Activated B cell treated with CpG ODN at 0.5 μM for 24 hours (primary cell): ENCODE measurements at regions not wholly inside any gene's neighbourhood (a gene's known extent, or its start where the extent isn't known, plus 50 kb on each side); places are given as distances from the start of the nearest gene placed in this dataset.

Source experiments
- ATAC-seq: fragments of 200-7000 bp; cut with Tn5 transposase; one replicate; pipeline ENCODE4 v1.10.0; 2021; ENCODE audit warnings: low read depth, mild to moderate bottlenecking, moderate library complexity
- CTCF ChIA-PET: fragments of 350-600 bp; sonication (Branson Sonifier 250); formaldehyde crosslinking; loops from one replicate; lab custom pipeline; 2021; ENCODE audit warnings: antibody characterized with exemption; lab: Charles Lee
- POLR2A ChIA-PET: fragments of 350-600 bp; sonication (Branson Sonifier 250); formaldehyde crosslinking; loops from one replicate; lab custom pipeline; 2021; ENCODE audit warnings: antibody characterized with exemption; lab: Charles Lee
- DNase-seq: peaks from one replicate; pipeline ENCODE4 v3.0.0; 2022
- H3K27ac Mint-ChIP-seq: one replicate; pipeline ENCODE4 v1.8.0; 2020; ENCODE audit warnings: mixed read lengths
- H3K27me3 Mint-ChIP-seq: one replicate; pipeline ENCODE4 v1.8.0; 2021; ENCODE audit warnings: mixed read lengths
- H3K36me3 Mint-ChIP-seq: one replicate; pipeline ENCODE4 v1.8.0; 2021; ENCODE audit warnings: low read depth, mixed read lengths
- H3K4me1 Mint-ChIP-seq: one replicate; pipeline ENCODE4 v1.8.0; 2021; ENCODE audit warnings: mixed read lengths
- H3K4me3 Mint-ChIP-seq: one replicate; pipeline ENCODE4 v1.8.0; 2020; ENCODE audit warnings: mild to moderate bottlenecking, mixed read lengths
- H3K9me3 Mint-ChIP-seq: one replicate; pipeline ENCODE4 v1.8.0; 2020; ENCODE audit warnings: mixed read lengths
- intact Hi-C: fragments of 100-400 bp; cut with micrococcal nuclease; formaldehyde crosslinking; loops from one replicate; pipeline ENCODE4 v1.15.1; 2024
- TF ChIP-seq, protein P1 (sequence below): fragments of 200-600 bp; IDR thresholded peaks from one replicate; pipeline ENCODE4 v1.8.0; 2022; ENCODE audit warnings: antibody characterized with exemption, mild to moderate bottlenecking

DNA sequence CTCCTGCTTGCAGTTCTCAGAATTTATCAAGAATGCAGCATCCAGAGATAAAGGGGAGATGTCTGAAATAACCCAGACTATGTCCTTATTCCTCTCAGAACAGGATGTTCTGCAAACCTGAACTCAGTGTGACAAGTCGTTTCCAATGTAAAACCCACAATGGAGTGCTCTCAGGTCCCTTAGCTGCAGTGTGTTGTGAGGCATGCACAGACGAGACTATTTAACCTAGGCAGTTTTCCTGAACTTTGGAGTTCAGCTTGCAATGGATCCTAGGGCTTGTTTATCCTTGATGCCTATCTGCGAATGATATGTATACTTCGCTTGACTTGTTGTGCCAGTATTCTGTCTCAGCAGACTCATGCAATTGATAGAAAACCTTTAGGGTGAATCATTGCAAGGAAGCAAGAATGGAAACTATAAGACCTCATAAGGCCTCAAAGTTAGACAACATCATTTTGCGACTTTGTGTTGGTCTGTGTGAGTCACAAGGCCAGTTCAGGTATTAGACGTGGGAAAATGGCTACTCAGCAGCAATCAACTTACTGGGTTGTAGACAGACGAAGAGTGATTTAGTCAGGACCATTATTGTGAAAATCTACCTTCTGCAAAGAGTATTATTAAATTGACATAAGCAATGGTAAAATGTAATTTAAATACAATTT is 2439.9 kb upstream of the PCDH20 start:
- Mint-ChIP-seq H3K27ac (no peak overlapping the region), H3K4me1 (no peaks in the 10 kb centered on the region), H3K36me3 (no peaks in the 10 kb centered on the region), H3K9me3 (no peaks in the 10 kb centered on the region), H3K4me3 (no peak overlapping the region), H3K27me3 (no peaks in the 10 kb centered on the region)
- TF ChIP-seq, protein P1, sequence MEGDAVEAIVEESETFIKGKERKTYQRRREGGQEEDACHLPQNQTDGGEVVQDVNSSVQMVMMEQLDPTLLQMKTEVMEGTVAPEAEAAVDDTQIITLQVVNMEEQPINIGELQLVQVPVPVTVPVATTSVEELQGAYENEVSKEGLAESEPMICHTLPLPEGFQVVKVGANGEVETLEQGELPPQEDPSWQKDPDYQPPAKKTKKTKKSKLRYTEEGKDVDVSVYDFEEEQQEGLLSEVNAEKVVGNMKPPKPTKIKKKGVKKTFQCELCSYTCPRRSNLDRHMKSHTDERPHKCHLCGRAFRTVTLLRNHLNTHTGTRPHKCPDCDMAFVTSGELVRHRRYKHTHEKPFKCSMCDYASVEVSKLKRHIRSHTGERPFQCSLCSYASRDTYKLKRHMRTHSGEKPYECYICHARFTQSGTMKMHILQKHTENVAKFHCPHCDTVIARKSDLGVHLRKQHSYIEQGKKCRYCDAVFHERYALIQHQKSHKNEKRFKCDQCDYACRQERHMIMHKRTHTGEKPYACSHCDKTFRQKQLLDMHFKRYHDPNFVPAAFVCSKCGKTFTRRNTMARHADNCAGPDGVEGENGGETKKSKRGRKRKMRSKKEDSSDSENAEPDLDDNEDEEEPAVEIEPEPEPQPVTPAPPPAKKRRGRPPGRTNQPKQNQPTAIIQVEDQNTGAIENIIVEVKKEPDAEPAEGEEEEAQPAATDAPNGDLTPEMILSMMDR = no peak
- DNase-seq (no peak), ATAC-seq (no peak)
- intact Hi-C loops = no loop called here
- CTCF ChIA-PET = no interaction called here
- POLR2A ChIA-PET = no interaction called here

DNA sequence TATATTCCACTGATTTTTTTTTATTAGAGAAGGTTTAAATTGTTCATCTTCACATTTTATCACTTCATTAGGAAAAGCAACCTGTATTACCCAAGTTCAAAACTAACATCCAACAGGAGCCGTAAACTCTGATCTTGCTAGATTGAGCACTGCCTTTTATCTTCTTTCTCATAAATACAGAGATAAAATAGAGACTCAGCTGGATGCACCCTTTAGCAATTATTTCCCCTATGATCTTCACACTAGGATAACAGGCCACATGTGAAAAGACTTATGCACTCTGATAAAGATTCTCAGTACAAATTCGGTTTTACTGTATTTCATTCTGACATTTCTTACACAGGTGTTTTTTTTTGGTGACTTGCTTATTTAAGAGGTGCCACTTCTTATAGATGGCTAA is 2438.2 kb upstream of the PCDH20 start:
- Mint-ChIP-seq H3K27ac (no peak overlapping the region), H3K4me1 (no peaks in the 10 kb centered on the region), H3K27me3 (no peaks in the 10 kb centered on the region), H3K4me3 (no peak overlapping the region), H3K36me3 (no peaks in the 10 kb centered on the region), H3K9me3 (no peaks in the 10 kb centered on the region)
- CTCF ChIA-PET = no interaction called here
- ATAC-seq = no peak
- DNase-seq = no peak
- TF ChIP-seq, protein P1 = no peak
- POLR2A ChIA-PET = no interaction called here
- intact Hi-C loops = no loop called here

DNA sequence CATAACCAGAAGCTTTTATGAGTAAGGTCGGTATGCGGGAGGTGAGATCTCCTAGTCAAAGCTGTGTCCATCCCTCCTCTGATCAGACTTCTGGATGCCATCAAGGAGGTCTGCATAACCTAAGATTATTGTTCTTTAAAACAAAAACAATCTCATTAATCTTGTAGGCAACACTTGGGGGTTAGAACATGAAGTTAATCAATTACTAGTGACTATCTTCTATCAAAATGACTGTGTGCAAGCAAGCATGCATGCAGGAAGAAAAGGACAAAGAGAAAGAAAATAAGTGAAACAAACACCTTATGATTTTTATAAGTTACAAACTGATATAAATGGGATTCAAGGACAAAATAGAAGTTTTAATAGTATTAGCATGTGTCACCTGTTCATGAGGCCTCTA is 2435.9 kb upstream of the PCDH20 start:
- Mint-ChIP-seq H3K4me1 (no peaks in the 10 kb centered on the region), H3K9me3 (no peaks in the 10 kb centered on the region)
- POLR2A ChIA-PET = no interaction called here

DNA sequence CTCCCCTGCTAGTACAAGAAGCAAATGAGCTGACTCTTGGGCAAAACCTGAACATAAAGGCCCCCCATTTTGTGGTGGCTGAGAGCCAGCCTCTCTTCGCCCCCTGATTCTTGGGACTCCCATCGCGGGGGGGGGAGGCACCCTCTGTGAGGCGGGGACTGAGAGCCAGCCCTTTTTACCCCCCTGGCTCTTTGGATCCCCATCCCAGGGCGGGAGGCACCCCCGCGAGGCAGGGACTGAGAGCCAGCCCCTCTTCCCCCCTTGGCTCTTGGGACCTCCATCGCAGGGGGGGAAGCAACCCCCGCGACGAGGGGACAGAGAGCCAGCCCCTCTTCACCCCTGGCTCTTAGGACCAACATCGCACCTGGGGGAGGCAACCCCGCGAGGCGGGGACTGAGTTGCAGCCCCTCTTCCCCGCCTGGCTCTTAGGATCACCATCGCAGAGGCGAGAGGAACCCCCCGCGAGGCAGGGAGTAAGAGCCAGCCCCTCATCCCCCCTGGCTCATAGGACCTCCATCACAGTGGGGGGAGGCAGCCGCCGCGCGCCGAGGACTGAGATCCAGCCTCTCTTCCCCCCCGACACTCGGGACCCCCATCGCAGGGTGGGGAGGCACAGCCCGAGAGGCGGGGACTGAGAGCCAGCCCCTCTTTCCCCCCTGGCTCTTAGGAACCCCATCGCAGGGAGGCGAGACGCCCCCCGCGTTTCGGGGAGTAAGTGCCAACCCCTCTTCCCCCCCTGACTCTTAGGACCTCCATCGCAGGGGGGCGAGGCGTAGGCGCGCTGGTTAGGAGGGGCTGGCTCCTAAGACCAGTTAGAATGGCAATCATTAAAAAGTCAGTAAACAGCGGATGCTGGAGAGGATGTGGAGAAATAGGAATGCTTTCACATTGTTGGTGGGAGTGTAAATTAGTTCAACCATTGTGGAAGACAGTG is 2428.4 kb upstream of the PCDH20 start:
- TF ChIP-seq, protein P1 = no peak
- Mint-ChIP-seq H3K36me3 (no peaks in the 10 kb centered on the region), H3K27me3 (no peaks in the 10 kb centered on the region), H3K9me3 (peaks cover 5% of the 10 kb centered on the region), H3K4me3 (no peak overlapping the region), H3K27ac (no peak overlapping the region), H3K4me1 (no peaks in the 10 kb centered on the region)
- ChIA-PET CTCF (no interaction called here), POLR2A (no interaction called here)
- ATAC-seq (no peak), DNase-seq (no peak)
- intact Hi-C loops = no loop called here

More for the DNA sequence above, 2435.9 kb upstream of the PCDH20 start:
- H3K36me3 Mint-ChIP-seq = no peaks in the 10 kb centered on the region
- TF ChIP-seq, protein P1 = no peak
- no peak for DNase-seq
- no peak overlapping the region for H3K27ac Mint-ChIP-seq
- ATAC-seq = no peak
- H3K27me3 Mint-ChIP-seq = no peaks in the 10 kb centered on the region
- CTCF ChIA-PET = no interaction called here
- no peak overlapping the region for H3K4me3 Mint-ChIP-seq
- intact Hi-C loops = no loop called here

DNA sequence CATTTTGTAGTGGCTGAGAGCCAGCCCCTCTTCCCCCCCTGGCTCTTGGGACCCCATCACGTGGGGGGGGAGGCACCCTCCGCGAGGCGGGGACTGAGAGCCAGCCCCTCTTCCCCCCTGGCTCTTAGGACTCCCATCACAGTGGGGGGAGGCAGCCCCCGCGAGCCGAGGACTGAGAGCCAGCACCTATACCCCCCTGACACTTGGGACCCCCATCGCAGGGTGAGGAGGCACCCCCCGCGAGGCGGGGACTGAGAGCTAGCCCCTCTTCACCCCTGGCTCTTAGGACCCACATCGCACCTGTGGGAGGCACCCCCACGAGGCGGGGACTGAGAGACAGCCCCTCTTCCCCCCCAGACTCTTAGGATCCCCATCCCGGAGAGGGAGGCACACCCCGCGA is 2426.5 kb upstream of the PCDH20 start:
- no peaks in the 10 kb centered on the region for H3K27me3 Mint-ChIP-seq
- no peak for ATAC-seq
- H3K4me3 Mint-ChIP-seq = no peak overlapping the region
- H3K9me3 Mint-ChIP-seq = peaks cover 5% of the 10 kb centered on the region
- H3K4me1 Mint-ChIP-seq = no peaks in the 10 kb centered on the region
- H3K36me3 Mint-ChIP-seq = no peaks in the 10 kb centered on the region
- CTCF ChIA-PET = no interaction called here
- intact Hi-C loops = no loop called here
- no peak overlapping the region for H3K27ac Mint-ChIP-seq
- POLR2A ChIA-PET = no interaction called here
- no peak for DNase-seq
- TF ChIP-seq, protein P1 = no peak
